Glutamatergic neuron (in vitro differentiated cells): ENCODE measurements at regions not wholly inside any gene's neighbourhood (a gene's known extent, or its start where the extent isn't known, plus 50 kb on each side); places are given as distances from the start of the nearest gene placed in this dataset.

Experiments
- DNase-seq: peaks from one replicate; pipeline ENCODE4 v3.0.0; 2022
- H3K27ac Mint-ChIP-seq: one replicate; pipeline ENCODE4 v1.8.0; 2020; ENCODE audit warnings: mild to moderate bottlenecking, mixed read lengths, inconsistent platforms; ENCODE audit not compliant: unreplicated experiment
- H3K27me3 Mint-ChIP-seq: one replicate; pipeline ENCODE4 v1.8.0; 2020; ENCODE audit warnings: mild to moderate bottlenecking, moderate library complexity, mixed read lengths, inconsistent platforms; ENCODE audit not compliant: unreplicated experiment
- H3K36me3 Mint-ChIP-seq: one replicate; pipeline ENCODE4 v1.8.0; 2020; ENCODE audit warnings: mild to moderate bottlenecking, mixed read lengths, inconsistent platforms; ENCODE audit not compliant: unreplicated experiment
- H3K4me1 Mint-ChIP-seq: one replicate; pipeline ENCODE4 v1.8.0; 2020; ENCODE audit warnings: mild to moderate bottlenecking, low read depth, mixed read lengths, inconsistent platforms; ENCODE audit not compliant: unreplicated experiment
- H3K4me3 Mint-ChIP-seq: one replicate; pipeline ENCODE4 v1.8.0; 2020; ENCODE audit warnings: mild to moderate bottlenecking, mixed read lengths, inconsistent platforms; ENCODE audit not compliant: unreplicated experiment
- H3K9me3 Mint-ChIP-seq: one replicate; pipeline ENCODE4 v1.8.0; 2020; ENCODE audit warnings: mild to moderate bottlenecking, moderate library complexity, mixed read lengths, inconsistent platforms; ENCODE audit not compliant: unreplicated experiment
- TF ChIP-seq, protein P1 (sequence below): fragments of 200-600 bp; sonication (generic); IDR thresholded peaks from one replicate; pipeline ENCODE4 v1.5.0; 2021; ENCODE audit not compliant: partially characterized antibody, unreplicated experiment

DNA sequence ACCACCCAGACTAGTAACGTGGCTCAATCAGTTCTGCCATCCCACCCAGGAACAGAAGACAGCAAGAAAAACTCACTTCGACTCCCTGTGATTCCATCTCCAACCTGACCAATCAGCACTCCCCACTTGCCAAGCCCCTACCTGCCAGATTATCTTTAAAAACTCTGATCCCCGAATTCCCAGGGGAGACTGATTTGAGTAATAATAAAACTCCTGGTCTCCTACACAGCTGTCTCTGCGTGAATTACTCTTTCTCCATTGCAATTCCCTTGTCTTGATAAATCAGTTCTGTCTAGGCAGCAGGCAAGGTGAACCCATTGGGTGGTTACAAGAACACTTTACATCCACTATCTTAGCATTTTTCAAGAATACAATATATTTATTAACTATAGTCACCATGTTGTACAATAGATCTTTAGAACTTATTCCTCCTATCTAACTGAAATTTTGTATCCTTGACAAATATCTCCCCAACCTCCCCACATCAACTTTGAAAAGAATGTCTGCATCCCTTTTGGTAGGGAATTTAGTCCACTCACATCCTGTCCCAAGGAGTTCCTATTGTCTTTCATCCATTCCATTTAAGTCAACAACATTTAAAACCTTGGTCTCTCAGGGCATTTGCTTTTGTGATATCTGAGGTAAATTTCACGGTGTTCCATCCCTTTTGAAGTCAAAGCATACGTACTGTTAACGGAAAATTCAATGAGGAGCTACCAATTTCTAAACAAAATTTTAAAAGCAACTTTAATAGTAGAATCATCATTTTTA lies 163.7 kb downstream of the MACC1 start:
- H3K4me1 Mint-ChIP-seq: no peaks in the 10 kb centered on the region
- no peak for DNase-seq
- H3K36me3 Mint-ChIP-seq: peaks cover 11% of the 10 kb centered on the region
- H3K27ac Mint-ChIP-seq: no peak overlapping the region
- peaks cover 6% of the 10 kb centered on the region for H3K9me3 Mint-ChIP-seq
- H3K4me3 Mint-ChIP-seq: no peak overlapping the region
- TF ChIP-seq, protein P1, sequence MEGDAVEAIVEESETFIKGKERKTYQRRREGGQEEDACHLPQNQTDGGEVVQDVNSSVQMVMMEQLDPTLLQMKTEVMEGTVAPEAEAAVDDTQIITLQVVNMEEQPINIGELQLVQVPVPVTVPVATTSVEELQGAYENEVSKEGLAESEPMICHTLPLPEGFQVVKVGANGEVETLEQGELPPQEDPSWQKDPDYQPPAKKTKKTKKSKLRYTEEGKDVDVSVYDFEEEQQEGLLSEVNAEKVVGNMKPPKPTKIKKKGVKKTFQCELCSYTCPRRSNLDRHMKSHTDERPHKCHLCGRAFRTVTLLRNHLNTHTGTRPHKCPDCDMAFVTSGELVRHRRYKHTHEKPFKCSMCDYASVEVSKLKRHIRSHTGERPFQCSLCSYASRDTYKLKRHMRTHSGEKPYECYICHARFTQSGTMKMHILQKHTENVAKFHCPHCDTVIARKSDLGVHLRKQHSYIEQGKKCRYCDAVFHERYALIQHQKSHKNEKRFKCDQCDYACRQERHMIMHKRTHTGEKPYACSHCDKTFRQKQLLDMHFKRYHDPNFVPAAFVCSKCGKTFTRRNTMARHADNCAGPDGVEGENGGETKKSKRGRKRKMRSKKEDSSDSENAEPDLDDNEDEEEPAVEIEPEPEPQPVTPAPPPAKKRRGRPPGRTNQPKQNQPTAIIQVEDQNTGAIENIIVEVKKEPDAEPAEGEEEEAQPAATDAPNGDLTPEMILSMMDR: no peak
- no peaks in the 10 kb centered on the region for H3K27me3 Mint-ChIP-seq

DNA sequence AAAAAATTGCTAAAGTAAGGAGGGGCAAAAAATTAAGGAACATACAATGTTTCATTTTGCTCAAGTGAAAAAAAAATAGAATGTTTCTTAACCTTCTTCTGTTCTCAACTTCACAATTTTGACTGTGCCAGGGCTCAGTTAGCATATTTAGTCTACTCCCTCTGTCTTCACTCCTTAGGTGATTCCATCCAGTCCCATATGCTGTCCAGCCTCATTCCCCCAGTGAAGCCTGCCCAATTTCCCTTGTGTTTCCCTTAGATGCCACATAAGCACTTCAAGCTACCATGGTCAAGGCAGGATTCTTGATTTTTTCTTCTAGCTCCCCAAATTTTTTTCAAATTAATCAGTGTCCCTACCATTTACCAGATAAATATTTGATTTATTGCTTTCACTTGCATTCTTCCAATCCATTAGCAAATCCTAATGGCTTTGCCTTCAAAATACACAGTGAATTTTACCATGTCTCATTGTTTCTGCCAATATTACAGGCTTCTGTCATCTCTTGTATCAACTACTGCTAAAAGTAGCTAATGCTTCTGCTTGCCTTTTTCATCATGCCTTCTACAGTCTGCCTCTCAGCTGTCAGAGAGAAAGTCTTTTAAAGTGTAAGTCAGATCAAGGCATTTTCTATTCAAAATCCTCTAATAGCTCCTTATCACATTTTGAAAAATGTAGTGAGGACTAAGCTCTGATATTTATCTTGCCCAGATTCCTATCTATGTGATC lies 166.8 kb downstream of the MACC1 start:
- Mint-ChIP-seq H3K36me3 (no peaks in the 10 kb centered on the region), H3K27me3 (no peaks in the 10 kb centered on the region), H3K9me3 (no peaks in the 10 kb centered on the region), H3K4me1 (no peaks in the 10 kb centered on the region), H3K27ac (no peak overlapping the region), H3K4me3 (no peak overlapping the region)
- TF ChIP-seq, protein P1: no peak
- no peak for DNase-seq

DNA sequence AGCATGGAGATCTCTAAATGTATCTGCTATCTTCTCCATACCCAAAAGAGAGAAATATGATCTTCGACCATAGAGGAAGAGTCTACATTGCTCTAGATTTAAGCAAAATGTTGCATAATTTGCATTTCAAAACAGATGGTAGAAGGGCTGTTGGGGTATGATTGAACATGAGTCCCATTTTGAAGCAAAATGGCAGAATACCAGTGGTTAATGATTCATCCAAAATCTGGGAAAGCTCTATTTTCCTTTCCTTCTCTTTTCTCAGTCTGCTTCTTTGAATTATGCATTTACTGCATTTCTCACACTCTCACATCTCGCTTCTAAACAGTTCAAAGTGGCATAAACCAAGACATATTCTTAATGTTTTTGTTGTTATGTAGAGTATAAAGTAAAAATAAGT lies 178.5 kb downstream of the MACC1 start:
- H3K27me3 Mint-ChIP-seq: no peaks in the 10 kb centered on the region
- no peaks in the 10 kb centered on the region for H3K36me3 Mint-ChIP-seq
- no peak overlapping the region for H3K4me3 Mint-ChIP-seq
- peaks cover 7% of the 10 kb centered on the region for H3K4me1 Mint-ChIP-seq
- H3K27ac Mint-ChIP-seq: no peak overlapping the region
- no peak for DNase-seq
- TF ChIP-seq, protein P1: no peak
- no peaks in the 10 kb centered on the region for H3K9me3 Mint-ChIP-seq

DNA sequence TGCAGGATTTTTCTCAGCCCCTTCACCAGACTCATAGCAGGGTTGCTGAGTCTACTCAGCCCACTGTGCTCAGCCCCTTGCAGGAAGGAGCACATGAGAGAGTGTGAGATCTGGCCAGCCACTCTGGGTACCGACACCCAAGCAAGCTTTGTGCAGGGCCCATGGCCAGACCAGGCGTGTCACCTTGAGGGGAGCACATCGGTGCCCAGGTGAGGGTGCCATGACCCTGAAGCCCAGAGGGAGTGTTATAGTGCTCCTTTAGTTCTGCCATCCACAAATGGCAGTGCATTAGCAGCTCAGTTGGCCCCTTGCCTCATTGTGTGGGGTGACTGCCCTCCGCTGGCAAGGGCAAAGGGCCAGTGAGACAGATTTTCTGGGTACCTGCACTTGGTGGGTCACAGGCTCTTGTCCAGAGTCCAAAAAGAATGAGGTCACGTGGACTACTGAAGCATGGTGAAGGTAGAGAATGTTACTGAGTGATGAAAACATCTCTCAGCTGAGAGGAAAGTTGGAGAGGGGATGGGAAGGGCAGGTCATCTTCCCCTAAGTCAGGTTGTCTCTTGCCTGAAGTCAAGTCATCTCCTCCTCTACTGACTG lies 181.8 kb downstream of the MACC1 start:
- TF ChIP-seq, protein P1: no peak
- H3K27ac Mint-ChIP-seq: no peak overlapping the region
- H3K36me3 Mint-ChIP-seq: no peaks in the 10 kb centered on the region
- H3K27me3 Mint-ChIP-seq: no peaks in the 10 kb centered on the region
- H3K4me3 Mint-ChIP-seq: no peak overlapping the region
- no peak for DNase-seq
- peaks cover 6% of the 10 kb centered on the region for H3K4me1 Mint-ChIP-seq
- H3K9me3 Mint-ChIP-seq: no peaks in the 10 kb centered on the region
